Stimulated activated CD8-positive, alpha-beta memory T cell treated with anti-CD3 and anti-CD28 coated beads, Interleukin-7, amount 100 ng/mL, for 4 hours (primary cell): ENCODE measurements at regions not wholly inside any gene's neighbourhood (a gene's known extent, or its start where the extent isn't known, plus 50 kb on each side); places are given as distances from the start of the nearest gene placed in this dataset.

ENCODE experiments used
- DNase-seq, 2 donors: peaks; one replicate each; pipeline ENCODE4 v3.0.0-alpha.2; 2020; ENCODE audit warnings: low read depth in 2 of 2

DNA sequence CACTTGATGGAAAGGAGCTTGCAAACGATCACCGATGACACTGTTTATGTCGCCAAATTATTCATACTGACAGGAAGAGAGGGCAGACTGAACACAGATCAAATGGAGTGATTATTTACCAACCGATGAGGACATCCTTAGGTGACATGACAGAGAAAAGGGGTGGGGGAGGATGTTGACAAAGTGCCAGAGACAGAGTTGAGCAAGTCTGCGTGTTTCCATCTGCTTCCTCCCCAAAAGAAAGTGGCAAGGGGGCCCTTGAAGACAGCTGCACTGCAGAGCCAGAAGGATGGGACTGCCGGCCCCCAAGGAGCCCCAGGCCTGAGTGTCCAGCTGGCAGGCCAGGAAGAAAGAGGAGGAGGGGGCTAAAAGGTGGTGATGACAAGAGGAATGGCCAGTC lies 191.0 kb upstream of the RPL38 start:
- no peak for DNase-seq

DNA sequence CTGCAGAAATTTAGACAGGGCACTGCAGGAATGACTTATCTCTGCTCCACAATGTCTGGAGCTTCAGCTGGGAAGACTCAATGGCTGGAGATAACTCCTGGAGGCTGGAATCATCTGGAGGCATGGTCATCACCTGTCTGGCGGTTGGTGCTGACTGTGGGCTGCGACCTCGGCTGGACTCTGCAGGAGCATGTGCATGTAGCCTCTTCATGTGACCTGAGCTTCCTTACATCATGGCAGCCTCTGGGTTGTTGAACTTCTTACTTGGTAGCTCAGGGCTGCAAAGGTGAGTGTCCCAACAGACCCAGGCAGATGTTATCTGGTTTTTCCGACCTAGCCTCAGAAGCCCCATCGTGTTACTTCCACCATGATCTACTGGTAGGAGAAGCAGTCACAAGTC lies 188.2 kb upstream of the RPL38 start:
- DNase-seq = no peak

DNA sequence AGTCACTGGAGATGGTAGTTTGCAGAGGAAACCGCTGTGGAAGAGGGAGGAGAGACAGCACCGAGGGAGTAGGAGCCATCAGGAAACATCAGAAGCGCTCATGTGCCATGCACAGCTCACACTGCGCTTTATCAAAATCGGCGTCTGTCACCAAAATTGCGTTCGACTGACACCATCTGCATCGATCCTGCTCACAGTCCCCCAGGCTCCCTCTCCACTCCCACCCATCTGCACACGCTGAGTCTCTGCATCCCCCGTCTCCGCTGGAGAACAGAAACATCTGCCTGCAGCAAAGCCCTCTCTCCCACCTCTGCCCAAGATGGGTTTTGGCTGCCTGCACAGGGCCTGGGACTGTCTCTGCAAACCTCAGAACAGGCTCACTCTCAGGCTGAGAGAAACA lies 187.5 kb upstream of the RPL38 start:
- no peak for DNase-seq

DNA sequence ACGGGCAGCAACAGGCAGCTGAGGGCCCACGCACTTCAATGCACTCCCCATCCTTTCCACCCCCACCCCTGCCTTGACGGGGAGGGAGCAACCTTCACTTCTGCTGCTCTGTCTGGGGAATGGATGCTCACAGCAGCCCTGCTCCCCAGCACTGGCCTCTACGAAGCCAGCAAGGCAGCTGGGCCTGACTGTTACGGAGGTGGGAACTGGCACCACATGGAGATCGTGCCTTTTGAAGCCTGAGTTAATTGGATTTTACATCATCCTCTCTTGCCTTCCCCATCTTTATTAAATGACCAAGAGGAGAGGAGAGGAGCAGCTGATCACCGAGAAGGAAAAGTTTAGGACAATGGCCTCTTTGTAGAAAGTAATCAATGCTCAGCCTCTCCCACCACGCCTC lies 187.0 kb upstream of the RPL38 start:
- DNase-seq = no peak

DNA sequence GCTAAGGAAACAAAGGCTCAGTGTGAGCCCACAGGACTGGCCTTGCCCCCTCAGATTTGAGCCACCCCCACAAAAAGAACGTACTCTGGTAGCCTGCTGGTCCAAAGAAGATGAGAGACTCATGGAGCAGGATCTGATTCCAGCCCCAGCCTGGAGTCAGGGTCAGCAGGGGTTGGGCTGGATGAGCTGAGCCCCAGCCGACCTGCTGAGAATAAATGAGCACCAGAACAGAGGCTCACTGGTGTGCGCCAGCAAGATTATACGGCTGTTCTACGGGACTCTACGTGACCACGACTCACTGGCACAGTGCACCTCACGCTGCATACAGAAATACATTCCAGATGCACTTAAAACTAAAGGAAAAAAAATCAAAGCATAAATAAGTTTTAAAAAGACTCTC lies 186.0 kb upstream of the RPL38 start:
- no peak for DNase-seq

DNA sequence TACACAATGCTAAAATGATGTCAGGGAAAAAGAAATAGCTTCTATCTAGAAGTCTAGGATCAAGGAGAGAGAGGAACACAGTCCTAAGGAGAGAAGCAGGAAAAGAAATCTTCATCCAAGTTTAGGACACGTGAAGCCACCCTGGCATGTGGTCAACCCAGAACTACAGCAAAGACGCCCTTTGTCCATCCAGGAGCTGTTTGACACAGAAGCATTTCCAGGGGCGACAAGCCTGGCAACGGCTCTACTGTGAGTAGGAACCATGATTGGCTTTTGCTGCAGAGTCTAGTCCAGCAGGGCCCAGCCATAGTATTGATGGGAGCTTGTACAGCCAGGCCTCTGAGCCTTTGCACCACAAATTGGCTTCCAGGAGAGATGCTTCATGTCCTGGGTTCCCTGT lies 185.4 kb upstream of the RPL38 start:
- no peak for DNase-seq

DNA sequence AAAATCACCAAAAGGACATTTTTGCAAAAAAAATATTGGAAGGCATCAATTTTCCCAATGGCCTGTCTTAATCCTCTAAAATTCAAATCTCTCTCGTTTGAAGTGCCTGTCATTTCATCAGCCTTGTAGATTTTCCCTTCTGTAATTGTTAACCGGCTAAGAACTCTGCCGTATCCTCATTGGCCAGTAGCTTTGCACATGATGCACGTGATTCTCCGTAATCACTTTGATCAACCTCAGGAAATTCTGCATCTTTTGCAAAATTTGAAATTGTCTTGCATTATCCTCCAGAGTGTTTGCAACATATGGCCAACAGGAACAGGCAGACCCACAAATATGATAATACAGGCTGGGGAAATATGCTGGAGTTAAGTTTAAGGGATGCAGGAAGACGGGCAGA lies 184.2 kb upstream of the RPL38 start:
- no peak for DNase-seq

DNA sequence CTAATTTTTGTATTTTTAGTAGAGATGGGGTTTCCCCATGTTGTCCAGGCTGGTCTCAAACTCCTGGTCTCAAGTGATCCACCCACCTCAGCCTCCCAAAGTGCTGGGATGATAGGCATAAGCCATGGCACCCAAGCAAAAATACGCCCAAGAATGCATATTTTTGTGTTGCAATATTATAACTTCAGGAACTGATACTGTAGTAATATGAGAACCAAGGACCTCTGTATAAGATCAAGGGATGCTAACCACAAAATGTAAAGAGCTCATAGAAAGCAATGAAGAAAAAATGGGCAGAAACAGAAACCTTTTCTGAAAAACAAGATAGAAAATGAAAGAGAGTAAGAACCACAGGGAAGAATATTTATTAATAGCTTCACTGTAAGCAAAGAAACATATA lies 183.6 kb upstream of the RPL38 start:
- DNase-seq = no peak

DNA sequence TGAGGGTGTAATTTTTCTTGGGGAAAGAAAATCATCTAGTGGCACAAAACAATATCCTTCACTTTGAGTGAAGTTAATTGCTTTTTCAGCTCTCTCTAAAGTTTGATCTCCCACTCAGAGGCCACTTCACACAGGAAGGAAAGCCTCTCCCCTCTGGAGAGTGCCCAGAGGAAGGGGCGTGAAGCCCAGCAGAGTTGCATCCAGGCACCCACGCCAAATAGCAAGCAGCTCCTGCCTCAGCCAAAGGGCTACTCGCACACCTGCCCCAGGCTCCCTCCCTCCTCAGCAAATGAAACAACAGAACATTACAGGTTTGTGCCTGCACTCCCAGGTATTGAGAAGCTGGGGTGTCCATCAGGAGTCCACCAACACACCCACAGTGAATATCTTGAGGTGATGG lies 183.0 kb upstream of the RPL38 start:
- DNase-seq = no peak

DNA sequence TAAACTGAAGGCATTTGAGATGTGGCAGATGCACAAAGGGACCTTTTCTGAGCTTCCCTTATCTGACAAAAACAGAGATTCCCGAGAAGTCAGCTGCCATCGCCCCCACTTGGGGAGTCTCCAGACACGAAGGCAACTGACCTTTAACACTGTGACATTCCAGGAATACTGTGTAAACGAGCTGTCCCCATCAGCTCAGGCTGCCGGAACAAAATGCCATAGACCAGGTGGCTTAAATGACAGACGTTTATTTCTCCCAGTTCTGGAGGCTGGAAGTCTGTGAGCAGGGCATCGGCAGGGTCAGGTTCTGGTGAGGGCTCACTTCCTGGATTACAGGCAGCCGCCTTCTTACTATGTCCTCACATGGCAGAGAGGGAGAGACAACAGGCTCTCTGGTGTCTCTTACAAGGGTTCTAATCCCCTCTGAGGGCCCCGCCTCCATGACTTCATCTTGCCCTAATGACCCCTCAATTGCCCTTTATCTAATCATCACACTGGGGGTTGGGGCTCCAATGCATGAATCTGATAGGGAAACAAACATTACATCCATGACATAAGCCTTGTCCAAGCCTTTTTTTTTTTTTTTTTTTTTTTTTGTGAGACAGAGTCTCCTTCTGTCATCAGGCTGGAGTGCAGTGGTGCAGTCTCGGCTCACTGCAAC lies 178.5 kb upstream of the RPL38 start:
- DNase-seq = no peak

DNA sequence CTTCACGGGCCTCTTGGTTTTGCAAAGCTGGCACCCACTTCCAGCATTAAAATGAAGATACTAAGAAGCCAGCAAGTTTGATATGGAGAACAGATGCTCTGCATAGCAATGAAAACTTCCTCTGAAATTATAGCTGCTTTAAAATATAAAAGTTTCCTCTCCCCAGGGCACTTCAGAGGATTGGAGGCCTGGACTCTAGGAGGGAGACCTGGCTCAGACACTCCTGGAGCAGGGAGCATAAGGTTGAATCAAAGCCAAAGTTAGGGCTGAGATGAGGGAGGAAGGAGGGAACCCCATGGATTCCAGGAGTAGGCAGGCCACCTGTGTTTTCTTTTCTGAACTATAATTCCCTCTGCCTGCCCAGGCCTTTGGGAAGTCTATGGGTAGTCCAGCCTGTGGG lies 176.0 kb upstream of the RPL38 start:
- no peak for DNase-seq

DNA sequence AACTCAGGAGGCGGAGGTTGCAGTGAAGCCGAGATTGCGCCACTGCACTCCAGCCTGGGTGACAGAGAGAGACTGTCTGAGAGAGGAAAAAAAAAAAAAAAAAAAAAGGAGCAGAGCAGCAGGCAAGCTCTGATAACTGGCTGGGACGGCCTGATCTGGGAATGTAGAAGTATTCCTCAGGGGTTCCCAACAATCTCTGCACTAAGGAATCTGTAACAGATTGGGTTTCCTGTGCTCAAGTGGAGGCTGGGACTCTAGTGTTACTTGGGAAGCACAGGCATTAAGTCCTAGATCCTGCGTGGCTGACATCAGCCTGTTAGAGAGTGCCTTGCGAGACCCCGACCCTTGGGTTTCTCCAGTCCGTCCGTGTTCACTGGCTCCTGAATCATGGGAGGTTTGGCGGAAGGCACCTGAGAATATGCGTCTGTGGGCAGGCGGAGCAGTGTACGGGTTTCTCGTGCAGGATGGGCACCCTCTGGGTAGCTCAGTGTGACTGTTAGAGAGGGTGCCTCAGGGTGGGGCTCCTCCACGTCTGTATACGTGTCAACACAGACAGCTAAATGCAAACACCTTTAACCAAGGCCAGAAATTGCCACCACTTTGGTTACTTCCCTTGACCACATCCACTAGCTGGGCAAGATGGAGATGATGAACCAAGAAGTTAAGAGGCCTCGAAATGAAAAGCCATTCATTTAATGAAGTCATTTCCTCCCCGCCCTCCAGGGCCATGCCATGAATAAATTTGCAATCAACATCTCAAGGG lies 174.9 kb upstream of the RPL38 start:
- DNase-seq = no peak

DNA sequence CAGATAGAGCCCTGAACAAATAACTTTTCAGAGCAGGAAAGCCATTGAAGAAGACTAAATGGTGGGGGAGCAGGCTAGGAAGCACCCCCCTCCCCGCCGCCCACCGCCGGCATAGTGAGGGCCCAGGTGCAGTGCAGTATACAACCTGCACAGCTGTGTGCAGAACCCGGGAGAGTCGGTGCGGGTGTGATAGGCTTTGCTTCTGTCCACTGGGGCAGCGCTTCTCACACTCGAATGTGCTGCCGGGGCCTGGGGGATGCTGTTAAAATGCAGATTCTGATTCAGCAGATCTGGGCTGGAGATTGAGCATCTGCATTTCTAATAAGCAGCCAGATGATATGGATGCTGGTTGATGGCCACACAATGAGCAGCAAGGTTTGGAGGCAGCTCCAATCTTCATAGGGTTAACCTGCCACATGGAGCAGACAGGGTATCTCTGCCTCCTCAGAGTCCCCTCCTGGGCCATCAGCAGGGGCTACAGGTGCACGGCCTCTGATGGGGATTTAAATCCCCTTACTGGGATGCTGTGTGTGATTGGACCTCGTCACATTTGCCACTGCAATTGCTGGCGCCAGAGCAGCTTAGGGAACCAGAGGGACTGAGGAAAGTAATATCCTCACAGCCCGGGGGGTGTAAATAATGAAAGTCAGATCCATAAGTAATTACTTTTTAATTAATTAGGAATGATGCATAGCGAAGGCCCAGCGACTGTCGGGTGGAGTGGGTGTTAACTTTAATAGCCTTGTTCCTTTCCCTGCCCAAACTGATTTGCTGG lies 172.0 kb upstream of the RPL38 start:
- no peak for DNase-seq

DNA sequence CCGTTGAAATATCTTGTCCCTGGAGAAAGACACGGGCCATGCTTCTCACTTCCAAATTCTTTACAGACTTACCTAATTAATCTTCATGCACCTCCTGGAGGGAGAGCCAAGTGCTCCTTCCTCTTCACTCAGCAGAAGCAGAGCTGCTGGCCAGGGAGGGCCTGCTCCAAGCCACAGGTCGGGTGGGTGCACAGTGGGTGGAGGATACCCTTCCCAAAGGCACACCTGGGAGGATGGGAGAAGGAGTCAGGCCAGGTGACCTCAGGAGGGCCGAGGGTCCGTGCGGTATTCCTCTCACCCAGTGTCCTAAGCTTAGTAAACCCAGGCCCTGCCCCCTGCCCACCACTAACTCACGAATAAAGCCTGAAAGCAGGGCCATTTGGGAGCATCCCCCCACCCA lies 171.3 kb upstream of the RPL38 start:
- no peak for DNase-seq

DNA sequence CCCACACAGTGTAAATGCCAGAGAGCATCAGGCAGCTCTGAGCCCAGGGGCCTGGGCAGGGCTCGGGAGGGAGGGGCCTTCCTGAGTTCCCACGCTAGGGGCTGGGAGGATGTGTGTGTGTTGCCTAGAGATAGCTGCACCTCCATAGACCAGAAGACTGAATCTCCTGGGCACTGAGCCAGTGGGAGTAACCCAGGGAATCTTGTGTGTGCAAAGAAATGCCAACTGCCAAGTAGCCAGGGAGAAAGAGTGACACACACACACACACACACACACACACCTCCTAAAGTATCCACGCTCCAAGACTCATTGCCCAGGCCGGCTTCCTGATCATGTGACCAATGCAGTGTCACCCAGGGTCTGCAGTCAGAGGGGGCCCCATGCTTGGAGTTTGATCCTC lies 166.2 kb upstream of the RPL38 start:
- no peak for DNase-seq

DNA sequence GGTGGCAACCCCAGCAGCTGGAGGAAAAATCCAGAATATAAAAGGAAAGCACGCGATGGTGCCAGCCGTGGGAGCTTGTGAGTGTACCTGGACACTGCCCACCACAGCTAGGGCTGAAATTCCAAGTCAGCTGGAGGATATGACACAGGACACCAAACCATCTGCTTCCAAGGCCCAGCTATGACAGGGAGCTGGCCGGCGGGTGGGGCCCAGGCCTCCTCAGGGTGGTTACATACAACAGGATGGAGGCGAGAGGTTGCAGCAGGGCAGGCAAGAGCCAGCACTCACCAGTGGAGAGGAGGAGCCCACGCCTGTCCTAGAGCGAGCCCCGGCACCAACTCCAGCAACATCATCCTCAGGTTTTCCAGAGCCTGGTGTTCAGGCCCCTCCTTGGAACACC lies 163.2 kb upstream of the RPL38 start:
- no peak for DNase-seq

DNA sequence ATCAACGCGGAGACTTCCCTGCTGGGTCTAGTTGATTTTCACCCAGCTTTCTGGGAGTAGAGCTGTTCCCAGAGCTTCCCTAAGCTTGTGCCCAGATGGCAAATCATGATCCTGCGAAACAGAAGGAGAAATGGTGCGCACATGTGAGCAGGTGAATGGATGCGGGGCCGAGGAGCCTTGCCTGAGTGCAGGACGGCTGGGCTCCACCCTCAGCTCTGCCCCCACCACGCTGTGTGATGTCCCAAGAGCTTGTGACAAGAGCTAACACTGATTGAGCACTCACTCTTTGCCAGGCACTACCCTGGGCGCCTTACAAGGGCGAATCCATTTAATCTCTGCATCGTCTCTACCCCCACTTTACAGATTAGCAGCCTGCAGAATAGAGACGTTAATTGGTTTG lies 162.7 kb upstream of the RPL38 start:
- DNase-seq = no peak

DNA sequence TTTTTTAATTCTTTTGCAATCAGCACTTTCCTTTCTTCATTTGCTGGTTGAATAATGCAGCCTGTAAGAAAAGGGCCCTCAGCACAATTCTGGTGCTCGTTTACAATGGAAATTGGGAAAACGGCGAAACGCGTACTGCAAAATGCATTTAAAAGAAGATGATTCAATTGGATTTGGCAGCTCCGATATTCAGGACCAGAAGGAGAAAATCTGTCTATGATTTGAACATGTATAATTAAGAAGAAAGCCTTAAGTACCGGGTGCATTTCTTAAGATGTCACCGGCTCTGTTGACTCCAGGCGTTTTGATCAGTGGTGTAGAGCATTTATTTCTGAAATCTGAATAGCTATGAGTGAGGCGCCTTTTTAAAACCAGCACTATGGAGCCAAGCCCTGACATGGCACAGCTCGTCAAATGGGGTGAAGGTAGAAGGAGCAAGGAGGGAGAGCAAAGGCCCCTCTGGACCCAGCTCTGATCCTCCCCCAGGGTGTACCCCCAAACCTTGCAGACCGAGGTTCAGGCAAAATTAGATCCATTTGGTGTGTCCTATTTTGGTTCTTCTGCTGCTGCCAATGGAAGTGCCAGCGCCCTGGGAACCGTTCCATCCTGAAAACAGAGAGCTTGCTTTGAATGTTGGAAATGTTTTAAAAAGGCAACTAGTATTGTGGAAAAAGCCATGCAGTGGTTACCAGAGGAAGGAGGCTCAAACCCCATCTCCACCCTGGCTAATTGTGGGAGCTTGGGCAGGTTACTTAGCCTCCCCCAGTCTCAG lies 161.4 kb upstream of the RPL38 start:
- no peak for DNase-seq

DNA sequence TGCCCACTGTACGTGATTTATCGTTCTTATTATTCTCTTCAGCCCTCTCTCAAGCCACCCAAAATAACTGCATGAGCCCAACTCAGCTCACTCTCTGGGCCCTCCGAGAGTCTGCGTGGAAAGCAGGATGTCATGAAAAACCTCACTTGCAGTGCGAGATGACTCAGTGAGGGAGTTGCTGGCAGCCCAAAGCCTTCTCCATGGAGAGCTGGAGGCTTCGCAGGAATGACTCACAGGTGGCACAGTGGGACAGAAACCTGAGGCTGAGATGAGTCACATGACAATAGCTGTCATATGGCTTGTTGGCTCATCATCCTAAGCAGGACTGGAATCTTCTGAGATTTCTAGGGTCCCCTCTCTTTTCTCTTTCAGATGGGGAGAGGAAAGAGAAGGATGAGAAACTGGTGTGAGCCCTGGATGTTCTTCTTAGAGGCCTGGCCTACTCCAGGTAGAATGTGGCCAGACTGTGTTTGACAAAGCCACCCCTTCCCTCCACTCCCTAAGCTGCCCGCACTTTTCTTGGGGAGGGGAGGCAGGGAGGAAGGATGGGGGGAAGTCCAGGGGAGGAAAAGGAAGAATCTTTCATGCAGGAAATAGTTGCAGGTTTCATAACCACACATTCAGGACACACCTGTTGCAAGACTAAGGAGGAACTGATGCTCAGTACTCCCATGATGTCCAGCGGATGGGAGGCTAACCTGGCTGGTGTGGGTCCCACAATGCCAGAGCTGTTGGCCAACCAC lies 160.6 kb upstream of the RPL38 start:
- no peak for DNase-seq

DNA sequence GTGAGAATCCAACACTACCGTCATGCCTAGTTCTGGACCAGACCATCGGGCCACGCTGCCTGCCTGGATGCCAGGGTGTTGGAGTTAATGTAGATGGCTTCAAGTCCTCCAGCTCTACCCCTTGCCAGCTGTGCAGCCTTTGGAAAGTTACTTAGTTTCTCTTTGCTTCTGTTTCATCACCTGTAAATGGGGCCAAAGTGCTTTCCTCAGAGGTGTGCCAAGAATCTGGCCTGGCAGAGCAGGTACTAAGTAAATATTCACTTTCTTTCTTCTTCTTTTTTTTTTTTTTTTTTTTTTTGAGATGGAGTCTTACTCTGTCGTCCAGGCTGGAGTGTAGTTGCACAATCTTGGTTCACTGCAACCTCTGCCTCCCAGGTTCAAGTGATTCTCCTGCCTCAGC lies 159.5 kb upstream of the RPL38 start:
- DNase-seq = no peak

DNA sequence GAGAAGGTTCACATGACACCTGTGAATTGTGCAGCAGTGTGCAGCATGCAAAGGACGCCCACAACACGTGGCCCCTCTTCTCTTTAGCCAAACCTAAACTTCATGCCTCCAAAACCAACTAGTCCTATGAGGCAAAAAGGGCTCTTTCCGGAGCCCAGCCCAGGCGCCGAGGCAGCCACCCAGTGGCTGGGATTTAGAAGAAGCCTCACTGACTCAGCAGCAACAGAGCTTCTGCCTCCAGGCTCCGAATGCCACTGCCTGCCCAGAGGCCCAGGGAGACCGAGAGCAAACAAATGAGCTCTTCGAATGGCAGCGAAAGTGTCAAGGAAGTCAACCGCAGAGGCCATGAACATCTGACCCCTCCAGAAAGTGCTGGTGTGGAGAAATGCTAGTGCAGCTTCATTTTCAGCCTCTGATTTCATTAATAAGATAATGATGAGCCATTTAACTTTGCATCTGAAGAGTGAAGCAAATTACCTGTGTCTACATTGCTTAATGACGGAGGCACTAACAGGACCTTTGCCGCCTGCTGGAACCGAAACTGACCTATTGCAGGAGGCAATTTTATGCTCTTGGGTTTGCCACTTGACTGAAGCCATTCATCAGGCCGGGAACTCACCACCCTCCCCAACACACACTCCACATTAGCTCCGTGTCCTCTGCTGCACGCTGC lies 157.7 kb upstream of the RPL38 start:
- no peak for DNase-seq
